LoVo (cell line): ENCODE measurements at regions not wholly inside any gene's neighbourhood (a gene's known extent, or its start where the extent isn't known, plus 50 kb on each side); places are given as distances from the start of the nearest gene placed in this dataset.

Experiments
- DNase-seq: peaks from one replicate; pipeline ENCODE4 v3.0.0-alpha.2; 2016; ENCODE audit warnings: low spot score

- no peak for DNase-seq
These were observed 1546.6 kb upstream of the TENM3 start for GRCh38 chr4:180696460-180697092.

- DNase-seq, result no peak
These were observed 1544.5 kb upstream of the TENM3 start for GRCh38 chr4:180698550-180699195.

- no peak for DNase-seq
These were observed 1536.4 kb upstream of the TENM3 start for GRCh38 chr4:180706766-180707165.

- no peak for DNase-seq
These were observed 1532.4 kb upstream of the TENM3 start for GRCh38 chr4:180710628-180711337.

GRCh38 chr4:180717451-180718033 lies 1525.7 kb upstream of the TENM3 start:
- DNase-seq, result no peak

- DNase-seq, result no peak
These were observed 1521.8 kb upstream of the TENM3 start for GRCh38 chr4:180721356-180721755.

- no peak for DNase-seq
These were observed 1516.6 kb upstream of the TENM3 start for GRCh38 chr4:180726611-180727010.

- no peak for DNase-seq
These were observed 1515.7 kb upstream of the TENM3 start for GRCh38 chr4:180727478-180727877.

GRCh38 chr4:180734753-180735432 lies 1508.3 kb upstream of the TENM3 start:
- DNase-seq, result no peak

GRCh38 chr4:180741703-180742102 lies 1501.5 kb upstream of the TENM3 start:
- no peak for DNase-seq

- no peak for DNase-seq
These were observed 1498.2 kb upstream of the TENM3 start for GRCh38 chr4:180745019-180745418.

GRCh38 chr4:180751009-180751408 lies 1492.2 kb upstream of the TENM3 start:
- DNase-seq, result no peak

- DNase-seq, result no peak
These were observed 1485.3 kb upstream of the TENM3 start for GRCh38 chr4:180757927-180758326.

- no peak for DNase-seq
These were observed 1477.2 kb upstream of the TENM3 start for GRCh38 chr4:180766045-180766444.

GRCh38 chr4:180766944-180767729 lies 1476.1 kb upstream of the TENM3 start:
- DNase-seq, result no peak

- DNase-seq, result no peak
These were observed 1474.6 kb upstream of the TENM3 start for GRCh38 chr4:180768610-180769009.

- no peak for DNase-seq
These were observed 1473.4 kb upstream of the TENM3 start for GRCh38 chr4:180769791-180770190.

- DNase-seq, result no peak
These were observed 1472.9 kb upstream of the TENM3 start for GRCh38 chr4:180770265-180770664.

- DNase-seq, result no peak
These were observed 1458.3 kb upstream of the TENM3 start for GRCh38 chr4:180784940-180785339.

- no peak for DNase-seq
These were observed 1454.5 kb upstream of the TENM3 start for GRCh38 chr4:180788729-180789128.

GRCh38 chr4:180789929-180790328 lies 1453.3 kb upstream of the TENM3 start:
- DNase-seq, result no peak

- no peak for DNase-seq
These were observed 1452.7 kb upstream of the TENM3 start for GRCh38 chr4:180790471-180790870.
